ENCODE measurements at regions not wholly inside any gene's neighbourhood (a gene's known extent, or its start where the extent isn't known, plus 50 kb on each side); places are given as distances from the start of the nearest gene placed in this dataset.

GRCh38 chr12:67062193-67062592 lies 207.0 kb upstream of the CAND1 start:
- TF ChIP-seq CTCF (IDR thresholded peaks at IDR 0.05) (no peak), SP1 (CRISPR knock-in tag; conservative IDR thresholded peaks at IDR 0.05) (no peak), E2F1 (CRISPR knock-in tag; IDR thresholded peaks at IDR 0.05) (no peak), ATF1 (CRISPR knock-in tag; IDR thresholded peaks at IDR 0.05) (no peak), CREB1 (CRISPR knock-in tag; IDR thresholded peaks at IDR 0.05) (no peak), ELF4 (CRISPR knock-in tag; IDR thresholded peaks at IDR 0.05; ENCODE audit: low read depth) (no peak), FOXJ3 (CRISPR knock-in tag; IDR thresholded peaks at IDR 0.05; ENCODE audit: borderline replicate concordance) (no peak), ZNF423 (CRISPR knock-in tag; IDR thresholded peaks at IDR 0.05) (no peak), ZBTB21 (CRISPR knock-in tag; IDR thresholded peaks at IDR 0.05; ENCODE audit: borderline replicate concordance) (no peak)
